IMR-90 (cell line): ENCODE measurements at regions not wholly inside any gene's neighbourhood (a gene's known extent, or its start where the extent isn't known, plus 50 kb on each side); places are given as distances from the start of the nearest gene placed in this dataset.

Experiments
- ATAC-seq: fragments of 200-7000 bp; cut with Tn5 transposase; 2 replicates; pipeline ENCODE4 v1.9.1; 2020; ENCODE audit warnings: low read depth, mild to moderate bottlenecking, moderate library complexity
- BruUV-seq: library from RNA; stranded (reverse); fragments of 400-500 nt; replicated peaks from 2 replicates; lab custom pipeline; 2021; lab: Mats Ljungman, UMichigan
- CTCF ChIA-PET: fragments of 300-600 bp; formaldehyde crosslinking; extraction: SDS; loops from one replicate; lab custom pipeline; 2021; ENCODE audit warnings: antibody characterized with exemption; lab: Yijun Ruan, JAX
- POLR2A ChIA-PET: fragments of 300-600 bp; sonication (Branson Sonifier 250); formaldehyde crosslinking; loops from one replicate; lab custom pipeline; 2022; ENCODE audit warnings: antibody characterized with exemption; ENCODE audit not compliant: unreplicated experiment; lab: Charles Lee
- DNase-seq: peaks from one replicate; pipeline ENCODE4 v3.0.0; 2013
- H2AFZ ChIP-seq: replicated peaks from 2 replicates; pipeline ENCODE3; 2013; ENCODE audit warnings: low read length, mild to moderate bottlenecking; ENCODE audit not compliant: poor library complexity
- H2AK5ac ChIP-seq: 2 replicates; pipeline ENCODE4 v1.6.1; 2013; ENCODE audit warnings: low read depth, low read length, inconsistent platforms
- H2AK9ac ChIP-seq: replicated peaks from 2 replicates; pipeline ENCODE3; 2013; ENCODE audit warnings: mild to moderate bottlenecking, low read depth, low read length, moderate library complexity; ENCODE audit not compliant: poor library complexity
- H2BK120ac ChIP-seq: 2 replicates; pipeline ENCODE4 v1.6.1; 2013; ENCODE audit warnings: low read depth, low read length, inconsistent platforms
- H2BK15ac ChIP-seq: 3 replicates; pipeline ENCODE4 v1.6.1; 2013; ENCODE audit warnings: low read depth, low read length, inconsistent platforms
- H2BK20ac ChIP-seq: 2 replicates; pipeline ENCODE4 v1.6.1; 2013; ENCODE audit warnings: low read depth, mild to moderate bottlenecking, inconsistent platforms, low read length, moderate library complexity
- H2BK5ac ChIP-seq: 2 replicates; pipeline ENCODE4 v1.6.1; 2013; ENCODE audit warnings: mild to moderate bottlenecking, low read depth, low read length, inconsistent platforms; ENCODE audit not compliant: poor library complexity, severe bottlenecking
- H3K14ac ChIP-seq: replicated peaks from 2 replicates; pipeline ENCODE4 v1.6.1; 2013; ENCODE audit warnings: low read depth, low read length, inconsistent platforms
- H3K18ac ChIP-seq: 2 replicates; pipeline ENCODE4 v1.6.1; 2013; ENCODE audit warnings: low read depth, low read length, control low read depth
- H3K23ac ChIP-seq: 2 replicates; pipeline ENCODE4 v1.6.1; 2013; ENCODE audit warnings: low read depth, low read length, inconsistent platforms
- H3K27ac ChIP-seq: 2 replicates; pipeline ENCODE4 v1.5.1; 2013; ENCODE audit warnings: mild to moderate bottlenecking, control low read depth, low read length; ENCODE audit not compliant: insufficient read depth
- H3K27me3 ChIP-seq: 2 replicates; pipeline ENCODE4 v1.6.1; 2013; ENCODE audit warnings: low read length; ENCODE audit not compliant: control insufficient read depth, insufficient read depth
- H3K36me3 ChIP-seq: 2 replicates; pipeline ENCODE4 v1.6.1; 2013; ENCODE audit warnings: low read length, mixed read lengths; ENCODE audit not compliant: control insufficient read depth, insufficient read depth
- H3K4ac ChIP-seq: 2 replicates; pipeline ENCODE4 v1.6.1; 2013; ENCODE audit warnings: low read depth, low read length, inconsistent platforms
- H3K4me1 ChIP-seq: 2 replicates; pipeline ENCODE4 v1.6.1; 2013; ENCODE audit warnings: low read length, mixed read lengths; ENCODE audit not compliant: control insufficient read depth, insufficient read depth
- H3K4me2 ChIP-seq: 2 replicates; pipeline ENCODE4 v1.6.1; 2013; ENCODE audit warnings: low read depth, mild to moderate bottlenecking, control low read depth, low read length, moderate library complexity
- H3K4me3 ChIP-seq: 2 replicates; pipeline ENCODE4 v1.5.1; 2013; ENCODE audit warnings: low read depth, mild to moderate bottlenecking, control low read depth, low read length, moderate library complexity; ENCODE audit not compliant: insufficient read depth
- H3K56ac ChIP-seq: 2 replicates; pipeline ENCODE4 v1.6.1; 2013; ENCODE audit warnings: low read length, inconsistent platforms; ENCODE audit not compliant: insufficient read depth; ENCODE audit errors: extremely low read depth
- H3K79me1 ChIP-seq, 2 experiments: 2 replicates each; pipeline ENCODE4 v1.6.1; 2013; ENCODE audit warnings: low read length in 2 of 2, inconsistent platforms in 1 of 2, low read depth in 1 of 2
- H3K9ac ChIP-seq: 2 replicates; pipeline ENCODE4 v1.6.1; 2013; ENCODE audit warnings: low read depth, low read length, control low read depth
- H3K9me1 ChIP-seq: 2 replicates; pipeline ENCODE4 v1.6.1; 2013; ENCODE audit warnings: low read length, inconsistent platforms; ENCODE audit not compliant: insufficient read depth
- H3K9me3 ChIP-seq: 2 replicates; pipeline ENCODE4 v1.6.1; 2013; ENCODE audit warnings: low read length; ENCODE audit not compliant: control insufficient read depth, insufficient read depth
- H4K20me1 ChIP-seq: 2 replicates; pipeline ENCODE4 v1.6.1; 2013; ENCODE audit warnings: low read length, inconsistent platforms; ENCODE audit not compliant: insufficient read depth
- H4K5ac ChIP-seq: 2 replicates; pipeline ENCODE4 v1.6.1; 2013; ENCODE audit warnings: mild to moderate bottlenecking, low read depth, low read length, control low read depth
- H4K8ac ChIP-seq, 2 experiments: 2 replicates each; pipeline ENCODE4 v1.6.1; 2013; ENCODE audit warnings: low read depth in 2 of 2, low read length in 2 of 2, control low read depth in 1 of 2, inconsistent platforms in 1 of 2
- H4K91ac ChIP-seq: 2 replicates; pipeline ENCODE4 v1.6.1; 2013; ENCODE audit warnings: low read depth, low read length, inconsistent platforms; ENCODE audit not compliant: insufficient read depth
- BHLHE40 ChIP-seq: fragments of 150-350 bp; IDR thresholded peaks from 2 replicates; pipeline ENCODE4 v1.6.1; 2016; ENCODE audit warnings: mild to moderate bottlenecking, low read depth, low read length
- ELK1 ChIP-seq: fragments of 150-350 bp; IDR thresholded peaks from 2 replicates; pipeline ENCODE4 v1.6.1; 2016; ENCODE audit warnings: low read depth, mild to moderate bottlenecking, low read length, moderate library complexity, borderline replicate concordance
- WGBS, 2 experiments: methylation state at CpG; one replicate each; pipeline versions ENCODE4 v1.1.5 to v1.1.7; 2013; ENCODE audit warnings: missing lambda C conversion rate in 2 of 2; ENCODE audit not compliant: insufficient read length in 1 of 2; ENCODE audit errors: extremely low coverage in 2 of 2; 5-methylcytosine and 5-hydroxymethylcytosine counted together
- dilution Hi-C: fragments of 300-500 bp; cut with HindIII; formaldehyde crosslinking; loops from one replicate; pipeline ENCODE4 v1.14.3; 2018; ENCODE audit warnings: low sequenced_read_pairs; ENCODE audit not compliant: unreplicated experiment
- in situ Hi-C: fragments of 300-500 bp; cut with MboI; formaldehyde crosslinking; loops from 3 replicates; pipeline ENCODE4 v1.14.3; 2019; ENCODE audit warnings: low sequenced_read_pairs, inconsistent platforms, mixed read lengths
- intact Hi-C: fragments of 100-400 bp; cut with micrococcal nuclease; formaldehyde crosslinking; loops from 2 replicates; pipeline ENCODE4 v1.10.0; 2022

GRCh38 chr2:15725101-15725781 lies 133.6 kb downstream of the DDX1 start:
- H3K4ac ChIP-seq: no peak overlapping the region
- WGBS, 2 experiments: 56% methylated on average over 5 of the region's 13 CpGs; no CpG with 5 or more reads in 1 of the 2 experiments
- H3K4me2 ChIP-seq: no peak overlapping the region
- H3K27me3 ChIP-seq: no peaks in the 10 kb centered on the region; the same call in 1 of the 2 replicates
- H2BK120ac ChIP-seq: no peak overlapping the region
- H2BK20ac ChIP-seq: no peak overlapping the region
- no peak overlapping the region for H4K5ac ChIP-seq
- dilution Hi-C loops (no loop called here), intact Hi-C loops (no loop called here), in situ Hi-C loops (no loop called here)
- H2BK5ac ChIP-seq: no peak overlapping the region
- no peak overlapping the region for H2BK15ac ChIP-seq
- peak overlapping the region; percentile 5 for H2AFZ ChIP-seq
- H3K4me1 ChIP-seq: no peaks in the 10 kb centered on the region; the same call in 1 of the 2 replicates
- no peak overlapping the region for H4K91ac ChIP-seq
- no peak for ATAC-seq
- no peak overlapping the region for H4K8ac ChIP-seq
- no peak overlapping the region for H2AK9ac ChIP-seq
- H3K79me1 ChIP-seq: no peaks in the 10 kb centered on the region
- no peak overlapping the region for H3K9ac ChIP-seq
- TF ChIP-seq ELK1 (no peak), BHLHE40 (no peak)
- no peak for DNase-seq
- no peak overlapping the region for H3K27ac ChIP-seq
- no peaks in the 10 kb centered on the region; the same call in 1 of the 2 replicates for H3K9me3 ChIP-seq
- H3K18ac ChIP-seq: no peak overlapping the region
- BruUV-seq: no TSS peak
- no peak overlapping the region for H3K23ac ChIP-seq
- H2AK5ac ChIP-seq: no peak overlapping the region
- no peak overlapping the region for H3K4me3 ChIP-seq
- no peaks in the 10 kb centered on the region for H4K20me1 ChIP-seq
- H3K9me1 ChIP-seq: no peaks in the 10 kb centered on the region
- no peak overlapping the region for H3K56ac ChIP-seq
- POLR2A ChIA-PET: no interaction called here
- H3K36me3 ChIP-seq: no peaks in the 10 kb centered on the region
- CTCF ChIA-PET: no interaction called here
- H3K14ac ChIP-seq: no peak overlapping the region
